H1 (cell line): ENCODE measurements at regions not wholly inside any gene's neighbourhood (a gene's known extent, or its start where the extent isn't known, plus 50 kb on each side); places are given as distances from the start of the nearest gene placed in this dataset.
A peak's percentile ranks its signal among the peaks of the same experiment; 100 is the strongest.

ENCODE experiments used
- CTCF ChIA-PET: fragments of 300-600 bp; sonication (Branson Sonifier 250); formaldehyde crosslinking; loops from one replicate; lab custom pipeline; 2021; ENCODE audit not compliant: partially characterized antibody; lab: Charles Lee
- POLR2A ChIA-PET: fragments of 300-600 bp; sonication (Branson Sonifier 250); formaldehyde crosslinking; loops from one replicate; lab custom pipeline; 2021; ENCODE audit warnings: inconsistent platforms; ENCODE audit not compliant: partially characterized antibody; lab: Charles Lee
- DNase-seq, 2 experiments: peaks; one replicate each; pipeline versions ENCODE4 v3.0.0 to v3.0.0-alpha.2; 2010 to 2022; ENCODE audit warnings: low spot score in 2 of 2, low read depth in 1 of 2, mixed read lengths in 1 of 2
- FAIRE-seq: peaks from 2 replicates; lab custom pipeline; 2011; peaks lifted over from hg19 to GRCh38; lab: Jason Lieb, UNC
- H2AFZ ChIP-seq: 2 replicates; pipeline ENCODE4 v1.8.1; 2012; ENCODE audit warnings: low read length, inconsistent platforms
- H2AK5ac ChIP-seq: 2 replicates; pipeline ENCODE4 v1.6.1; 2013; ENCODE audit warnings: low read depth, low read length
- H2BK120ac ChIP-seq: replicated peaks from 2 replicates; pipeline ENCODE3; 2013; ENCODE audit warnings: low read depth, low read length, inconsistent platforms
- H2BK12ac ChIP-seq: 2 replicates; pipeline ENCODE4 v1.6.1; 2013; ENCODE audit warnings: low read depth, low read length
- H2BK15ac ChIP-seq: 2 replicates; pipeline ENCODE4 v1.6.1; 2013; ENCODE audit warnings: low read length
- H2BK20ac ChIP-seq: 2 replicates; pipeline ENCODE4 v1.6.1; 2013; ENCODE audit warnings: low read length
- H2BK5ac ChIP-seq: 2 replicates; pipeline ENCODE4 v1.6.1; 2013; ENCODE audit warnings: low read depth, low read length
- H3K14ac ChIP-seq: 2 replicates; pipeline ENCODE4 v1.6.1; 2013; ENCODE audit warnings: inconsistent platforms; ENCODE audit not compliant: insufficient read length
- H3K18ac ChIP-seq: 2 replicates; pipeline ENCODE4 v1.6.1; 2013; ENCODE audit warnings: low read length; ENCODE audit errors: extremely low read depth
- H3K23ac ChIP-seq: 2 replicates; pipeline ENCODE4 v1.6.1; 2013; ENCODE audit warnings: inconsistent platforms; ENCODE audit not compliant: insufficient read length
- H3K23me2 ChIP-seq: 2 replicates; pipeline ENCODE4 v1.6.1; 2013; ENCODE audit warnings: low read depth, low read length
- H3K27ac ChIP-seq: 2 replicates; pipeline ENCODE4 v1.6.1; 2011; ENCODE audit warnings: low read depth, low read length, inconsistent platforms
- H3K27me3 ChIP-seq, 4 experiments: replicated peaks in 1 of 4; 1 replicate in 1 of 4; 2 replicates in 3 of 4; pipeline versions ENCODE4 v1.6.1 to v1.8.1; 2011 to 2013; ENCODE audit warnings: low read length in 3 of 4, mild to moderate bottlenecking in 3 of 4, inconsistent platforms in 2 of 4, mixed read lengths in 2 of 4, moderate library complexity in 1 of 4; ENCODE audit not compliant: control insufficient read depth in 3 of 4, insufficient read depth in 3 of 4; ENCODE audit errors: extremely low read depth in 1 of 4
- H3K36me3 ChIP-seq, 4 experiments: 2 replicates each; pipeline versions ENCODE4 v1.6.1 to v1.8.1; 2011 to 2013; ENCODE audit warnings: mild to moderate bottlenecking in 4 of 4, low read length in 3 of 4, moderate library complexity in 2 of 4, control low read depth in 1 of 4, inconsistent platforms in 1 of 4; ENCODE audit not compliant: insufficient read depth in 4 of 4, control insufficient read depth in 2 of 4
- H3K4ac ChIP-seq: replicated peaks from 2 replicates; pipeline ENCODE3; 2013; ENCODE audit warnings: low read length, low read depth, mixed read lengths, inconsistent platforms; ENCODE audit not compliant: insufficient read length
- H3K4me1 ChIP-seq, 4 experiments: replicated peaks in 1 of 4; 1 replicate in 1 of 4; 2 replicates in 3 of 4; pipeline versions ENCODE4 v1.6.1 to v1.8.1; 2011 to 2013; ENCODE audit warnings: low read length in 3 of 4, inconsistent platforms in 2 of 4, mixed read lengths in 1 of 4; ENCODE audit not compliant: insufficient read depth in 4 of 4, control insufficient read depth in 3 of 4
- H3K4me2 ChIP-seq, 2 experiments: 2 replicates each; pipeline versions ENCODE4 v1.6.1 to v1.8.1; 2011 to 2013; ENCODE audit warnings: low read depth in 2 of 2, low read length in 2 of 2, control low read depth in 1 of 2, inconsistent platforms in 1 of 2, mild to moderate bottlenecking in 1 of 2; ENCODE audit not compliant: insufficient read depth in 1 of 2
- H3K4me3 ChIP-seq, 4 experiments: fragments of 200-600, 300-600 bp in 1 of 4; sonication (generic), shearing (Covaris generic), sonication (Bioruptor Twin) in 1 of 4; 2 replicates each; pipeline versions ENCODE4 v1.5.1 to v1.8.1; 2011 to 2016; ENCODE audit warnings: low read length in 4 of 4, low read depth in 3 of 4, control low read depth in 2 of 4, inconsistent platforms in 2 of 4, mild to moderate bottlenecking in 2 of 4, mixed read lengths in 1 of 4, moderate library complexity in 1 of 4; ENCODE audit not compliant: insufficient read depth in 2 of 4; ENCODE audit errors: extremely low read depth in 1 of 4
- H3K56ac ChIP-seq: replicated peaks from 2 replicates; pipeline ENCODE3; 2013; ENCODE audit warnings: low read depth, mild to moderate bottlenecking, mixed read lengths, low read length, inconsistent platforms; ENCODE audit not compliant: insufficient read length
- H3K79me1 ChIP-seq: 2 replicates; pipeline ENCODE4 v1.6.1; 2013; ENCODE audit warnings: low read depth, low read length, control low read depth
- H3K79me2 ChIP-seq, 2 experiments: 2 replicates each; pipeline versions ENCODE4 v1.6.1 to v1.8.1; 2012 to 2013; ENCODE audit warnings: low read length in 2 of 2, mild to moderate bottlenecking in 2 of 2, inconsistent platforms in 1 of 2; ENCODE audit not compliant: insufficient read depth in 2 of 2, control insufficient read depth in 1 of 2
- H3K9ac ChIP-seq, 4 experiments: replicated peaks in 1 of 4; 1 replicate in 1 of 4; 2 replicates in 3 of 4; pipeline versions ENCODE4 v1.6.1 to v1.8.1; 2011 to 2013; ENCODE audit warnings: low read depth in 3 of 4, low read length in 3 of 4, control low read depth in 2 of 4, mild to moderate bottlenecking in 2 of 4, moderate library complexity in 2 of 4, inconsistent platforms in 1 of 4; ENCODE audit errors: extremely low read depth in 1 of 4
- H3K9me3 ChIP-seq, 2 experiments: 2 replicates each; pipeline versions ENCODE4 v1.6.1 to v1.8.1; 2012 to 2013; ENCODE audit warnings: mild to moderate bottlenecking in 2 of 2, moderate library complexity in 2 of 2, control low read depth in 1 of 2, inconsistent platforms in 1 of 2, low read depth in 1 of 2, low read length in 1 of 2, mixed read lengths in 1 of 2; ENCODE audit not compliant: insufficient read depth in 2 of 2
- H4K20me1 ChIP-seq, 2 experiments: replicated peaks in 1 of 2; 2 replicates each; pipeline versions ENCODE3 to v1.8.1; 2011 to 2013; ENCODE audit warnings: inconsistent platforms in 2 of 2, low read length in 2 of 2, mild to moderate bottlenecking in 1 of 2; ENCODE audit not compliant: insufficient read depth in 2 of 2, control insufficient read depth in 1 of 2
- H4K5ac ChIP-seq: 2 replicates; pipeline ENCODE4 v1.6.1; 2013; ENCODE audit warnings: low read length, low read depth, mixed read lengths, inconsistent platforms; ENCODE audit not compliant: insufficient read length
- H4K8ac ChIP-seq: 2 replicates; pipeline ENCODE4 v1.8.0; 2013; ENCODE audit warnings: mild to moderate bottlenecking, moderate library complexity, low read length, inconsistent platforms; ENCODE audit not compliant: insufficient read depth; ENCODE audit errors: extremely low read depth
- H4K91ac ChIP-seq: replicated peaks from 2 replicates; pipeline ENCODE3; 2013; ENCODE audit warnings: low read length, mixed read lengths, inconsistent platforms; ENCODE audit not compliant: insufficient read length
- ATF3 ChIP-seq: IDR thresholded peaks from 2 replicates; pipeline ENCODE4 v1.6.1; 2011; ENCODE audit warnings: low read depth, mild to moderate bottlenecking, low read length; ENCODE audit not compliant: insufficient read depth
- BCL11A ChIP-seq, 2 experiments: IDR thresholded peaks; one replicate each; pipeline ENCODE4 v1.6.1; 2011; ENCODE audit warnings: low read depth in 2 of 2, low read length in 2 of 2, mild to moderate bottlenecking in 2 of 2
- CHD2 ChIP-seq: IDR thresholded peaks from 2 replicates; pipeline ENCODE4 v1.6.1; 2012; ENCODE audit warnings: low read length, improper control_type of control experiment
- CTBP2 ChIP-seq: IDR thresholded peaks from 2 replicates; pipeline ENCODE4 v1.7.0; 2011; ENCODE audit warnings: borderline replicate concordance, mild to moderate bottlenecking, moderate library complexity, mixed read lengths, low read length; ENCODE audit not compliant: insufficient read depth, insufficient read length
- FOSL1 ChIP-seq: IDR thresholded peaks from 2 replicates; pipeline ENCODE4 v1.6.1; 2011; ENCODE audit warnings: mild to moderate bottlenecking, low read depth, low read length, moderate library complexity; ENCODE audit not compliant: insufficient read depth
- KDM5A ChIP-seq: fragments of 200-600 bp; IDR thresholded peaks from 2 replicates; pipeline ENCODE4 v1.7.1; 2012; ENCODE audit warnings: mild to moderate bottlenecking, low read length, inconsistent platforms, mixed read lengths
- MAFK ChIP-seq: IDR thresholded peaks from 2 replicates; pipeline ENCODE4 v1.6.1; 2012; ENCODE audit warnings: low read depth, mild to moderate bottlenecking, improper control_type of control experiment, low read length
- RAD21 ChIP-seq, 2 experiments: IDR thresholded peaks in 1 of 2; conservative IDR thresholded peaks in 1 of 2; 2 replicates each; pipeline ENCODE4 v1.6.1; 2011; ENCODE audit warnings: low read depth in 2 of 2, low read length in 2 of 2, improper control_type of control experiment in 1 of 2, inconsistent platforms in 1 of 2, mild to moderate bottlenecking in 1 of 2, moderate library complexity in 1 of 2
- RFX5 ChIP-seq: IDR thresholded peaks from 2 replicates; pipeline ENCODE4 v1.6.1; 2011; ENCODE audit warnings: low read depth, low read length, improper control_type of control experiment, borderline replicate concordance
- SAP30 ChIP-seq: fragments of 300-600 bp; sonication (generic); IDR thresholded peaks from 2 replicates; pipeline ENCODE4 v1.7.1; 2012; ENCODE audit warnings: low read length, moderate library complexity, mild to moderate bottlenecking, inconsistent platforms; ENCODE audit not compliant: insufficient read depth, insufficient replicate concordance
- SIX5 ChIP-seq: IDR thresholded peaks from 2 replicates; pipeline ENCODE4 v1.6.1; 2011; ENCODE audit warnings: mild to moderate bottlenecking, low read depth, low read length
- SP2 ChIP-seq: IDR thresholded peaks from 2 replicates; pipeline ENCODE4 v1.6.1; 2012; ENCODE audit warnings: mild to moderate bottlenecking, low read length, inconsistent platforms
- TEAD4 ChIP-seq: IDR thresholded peaks from 2 replicates; pipeline ENCODE4 v1.6.1; 2012; ENCODE audit warnings: low read depth, low read length, inconsistent platforms, mixed read lengths
- ZNF274 ChIP-seq: IDR thresholded peaks from 2 replicates; pipeline ENCODE4 v1.7.0; 2012; ENCODE audit warnings: low read length, borderline replicate concordance; ENCODE audit errors: extremely low read depth
- WGBS, 2 experiments: shearing (Covaris generic) in 1 of 2; methylation state at CpG; one replicate each; pipeline versions ENCODE4 v1.1.6 to v1.1.7; 2013 to 2015; ENCODE audit warnings: low lambda C conversion rate in 2 of 2, mixed read lengths in 2 of 2, inconsistent platforms in 1 of 2, low coverage in 1 of 2, missing lambda C conversion rate in 1 of 2; ENCODE audit not compliant: insufficient replicate concordance in 2 of 2, insufficient coverage in 1 of 2, insufficient read length in 1 of 2; ENCODE audit errors: extremely low coverage in 1 of 2, missing lambda C conversion rate in 1 of 2; 5-methylcytosine and 5-hydroxymethylcytosine counted together

- Histone ChIP-seq H2AK5ac (no peak overlapping the region), H2BK120ac (no peak overlapping the region), H3K4me2 (no peak overlapping the region), H4K8ac (no peak overlapping the region), H3K14ac (no peak overlapping the region), H3K36me3 (no peaks in the 10 kb centered on the region), H3K23ac (no peak overlapping the region), H3K4me1 (no peaks in the 10 kb centered on the region), H2BK12ac (no peak overlapping the region), H2AFZ (0 out of 2 replicates have a peak overlapping the region, but pooled peaks have one; percentile 82), H3K9me3 (no peaks in the 10 kb centered on the region), H4K20me1 (no peaks in the 10 kb centered on the region), H3K9ac (no peak overlapping the region), H3K4me3 (no peak overlapping the region), H3K18ac (no peak overlapping the region), H4K5ac (no peak overlapping the region), H2BK20ac (no peak overlapping the region), H3K27ac (no peak overlapping the region), H3K79me1 (no peaks in the 10 kb centered on the region), H3K56ac (no peak overlapping the region), H2BK15ac (no peak overlapping the region), H4K91ac (no peak overlapping the region), H2BK5ac (no peak overlapping the region), H3K4ac (no peak overlapping the region), H3K27me3 (no peaks in the 10 kb centered on the region), H3K79me2 (no peaks in the 10 kb centered on the region), H3K23me2 (no peaks in the 10 kb centered on the region)
- DNase-seq (no peak), FAIRE-seq (no peak)
- ChIA-PET POLR2A (no interaction called here), CTCF (interaction anchor here (0.6 to 2.0 kb wide), 2 partner anchors 12 to 49 kb away, joined by 3 to 4 read pairs; no protein-coding TSS in a partner anchor)
- WGBS, 2 experiments, result 88% methylated on average over 1 of the region's 1 CpG; no CpG with 5 or more reads in 1 of the 2 experiments
- TF ChIP-seq RAD21 (IDR thresholded peaks at IDR 0.05 in 1 of 2, conservative IDR thresholded peaks at IDR 0.05 in 1 of 2; ENCODE audit: low read depth in 2 of 2, low read length in 2 of 2) (no peak), CTBP2 (no peak), SP2 (no peak), ATF3 (no peak), FOSL1 (no peak), MAFK (no peak), BCL11A (IDR thresholded peaks at IDR 0.05; ENCODE audit: low read depth in 2 of 2, low read length in 2 of 2) (no peak), ZNF274 (no peak), KDM5A (no peak), CHD2 (no peak), TEAD4 (no peak), SIX5 (no peak), RFX5 (no peak), SAP30 (no peak)
Observed at GRCh38 chr4:133524369-133524768, 375.3 kb downstream of the PCDH10 start.
